DND-41 (cell line): ENCODE measurements at regions not wholly inside any gene's neighbourhood (a gene's known extent, or its start where the extent isn't known, plus 50 kb on each side); places are given as distances from the start of the nearest gene placed in this dataset.

Experiments
- EZH2 ChIP-seq: IDR thresholded peaks from 3 replicates; pipeline ENCODE4 v1.6.1; 2012; ENCODE audit warnings: borderline replicate concordance, low read depth, mild to moderate bottlenecking, moderate library complexity, low read length, inconsistent platforms; ENCODE audit not compliant: severe bottlenecking
- TF ChIP-seq, protein P1 (sequence below): IDR thresholded peaks from 2 replicates; pipeline ENCODE4 v1.5.1; 2012; ENCODE audit warnings: borderline replicate concordance, low read length, moderate library complexity, mild to moderate bottlenecking; ENCODE audit not compliant: poor library complexity, severe bottlenecking; ENCODE audit errors: extremely low read depth

- TF ChIP-seq, protein P1, sequence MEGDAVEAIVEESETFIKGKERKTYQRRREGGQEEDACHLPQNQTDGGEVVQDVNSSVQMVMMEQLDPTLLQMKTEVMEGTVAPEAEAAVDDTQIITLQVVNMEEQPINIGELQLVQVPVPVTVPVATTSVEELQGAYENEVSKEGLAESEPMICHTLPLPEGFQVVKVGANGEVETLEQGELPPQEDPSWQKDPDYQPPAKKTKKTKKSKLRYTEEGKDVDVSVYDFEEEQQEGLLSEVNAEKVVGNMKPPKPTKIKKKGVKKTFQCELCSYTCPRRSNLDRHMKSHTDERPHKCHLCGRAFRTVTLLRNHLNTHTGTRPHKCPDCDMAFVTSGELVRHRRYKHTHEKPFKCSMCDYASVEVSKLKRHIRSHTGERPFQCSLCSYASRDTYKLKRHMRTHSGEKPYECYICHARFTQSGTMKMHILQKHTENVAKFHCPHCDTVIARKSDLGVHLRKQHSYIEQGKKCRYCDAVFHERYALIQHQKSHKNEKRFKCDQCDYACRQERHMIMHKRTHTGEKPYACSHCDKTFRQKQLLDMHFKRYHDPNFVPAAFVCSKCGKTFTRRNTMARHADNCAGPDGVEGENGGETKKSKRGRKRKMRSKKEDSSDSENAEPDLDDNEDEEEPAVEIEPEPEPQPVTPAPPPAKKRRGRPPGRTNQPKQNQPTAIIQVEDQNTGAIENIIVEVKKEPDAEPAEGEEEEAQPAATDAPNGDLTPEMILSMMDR, result no peak
- no peak for TF ChIP-seq EZH2
Measured at GRCh38 chr10:44640429-44640828, 255.5 kb upstream of the CXCL12 start.
